ENCODE measurements at regions not wholly inside any gene's neighbourhood (a gene's known extent, or its start where the extent isn't known, plus 50 kb on each side); places are given as distances from the start of the nearest gene placed in this dataset.

GRCh38 chr6:169072127-169073042 is 181.3 kb downstream of the THBS2 start:
- Histone ChIP-seq H3K79me2 (ENCODE audit: low read depth) (no peaks in the 10 kb centered on the region), H3K4me2 (no peak overlapping the region), H4K20me1 (ENCODE audit: insufficient read depth) (no peaks in the 10 kb centered on the region), H3K9me2 (ENCODE audit: insufficient read depth) (no peaks in the 10 kb centered on the region), H2AFZ (no peak overlapping the region), H3K27ac (no peak overlapping the region), H3F3A (ENCODE audit: insufficient read depth, low read depth) (no peaks in the 10 kb centered on the region), H3K4me1 (replicated peaks; ENCODE audit: insufficient read depth) (no peaks in the 10 kb centered on the region), H3K27me3 (ENCODE audit: insufficient read depth, low read depth) (peaks cover 75% of the 10 kb centered on the region), H3K4me3 (no peak overlapping the region), H3K9me3 (ENCODE audit: insufficient read depth, low read depth) (no peaks in the 10 kb centered on the region), H3K36me3 (ENCODE audit: low read depth) (no peaks in the 10 kb centered on the region)
- intact Hi-C loops (cut with micrococcal nuclease; ENCODE audit: unreplicated experiment), result no loop called here
- ChIA-PET CTCF (no interaction called here), POLR2A (ENCODE audit: unreplicated experiment) (no interaction called here)
- BruUV-seq (replicated peaks), result no TSS peak
- DNase-seq, result no peak
- no peak for TF ChIP-seq CTCF (conservative IDR thresholded peaks at IDR 0.05)
- TF ChIP-seq EZH2 (IDR thresholded peaks at IDR 0.05; ENCODE audit: low read depth), result no peak

- ChIA-PET CTCF (no interaction called here), POLR2A (ENCODE audit: unreplicated experiment) (no interaction called here)
- no peaks in the 10 kb centered on the region for H3K9me2 ChIP-seq (ENCODE audit: insufficient read depth)
- no TSS peak for BruUV-seq (replicated peaks)
- intact Hi-C loops (cut with micrococcal nuclease; ENCODE audit: unreplicated experiment), result no loop called here
- H3K9me3 ChIP-seq (ENCODE audit: insufficient read depth, low read depth), result no peaks in the 10 kb centered on the region
- H4K20me1 ChIP-seq (ENCODE audit: insufficient read depth), result no peaks in the 10 kb centered on the region
- TF ChIP-seq EZH2 (IDR thresholded peaks at IDR 0.05; ENCODE audit: low read depth), result no peak
- no peak for TF ChIP-seq CTCF (conservative IDR thresholded peaks at IDR 0.05)
- no peak for DNase-seq
- no peaks in the 10 kb centered on the region for H3K79me2 ChIP-seq (ENCODE audit: low read depth)
- H3K36me3 ChIP-seq (ENCODE audit: low read depth), result no peaks in the 10 kb centered on the region
- H2AFZ ChIP-seq, result no peak overlapping the region
- no peak overlapping the region for H3K4me2 ChIP-seq
- no peak overlapping the region for H3K4me3 ChIP-seq
- no peaks in the 10 kb centered on the region for H3K4me1 ChIP-seq (replicated peaks; ENCODE audit: insufficient read depth)
- H3K27me3 ChIP-seq (ENCODE audit: insufficient read depth, low read depth), result peaks cover 70% of the 10 kb centered on the region
- no peak overlapping the region for H3K27ac ChIP-seq
- H3F3A ChIP-seq (ENCODE audit: insufficient read depth, low read depth), result no peaks in the 10 kb centered on the region
These were observed 182.3 kb downstream of the THBS2 start for GRCh38 chr6:169071394-169071793.

- TF ChIP-seq EZH2 (IDR thresholded peaks at IDR 0.05; ENCODE audit: low read depth), result no peak
- no peak for TF ChIP-seq CTCF (conservative IDR thresholded peaks at IDR 0.05)
- H4K20me1 ChIP-seq (ENCODE audit: insufficient read depth), result no peaks in the 10 kb centered on the region
- H3K36me3 ChIP-seq (ENCODE audit: low read depth), result no peaks in the 10 kb centered on the region
- CTCF ChIA-PET, result no interaction called here
- H3K27ac ChIP-seq, result no peak overlapping the region
- H3K79me2 ChIP-seq (ENCODE audit: low read depth), result no peaks in the 10 kb centered on the region
- no peak overlapping the region for H2AFZ ChIP-seq
- POLR2A ChIA-PET (ENCODE audit: unreplicated experiment), result no interaction called here
- no peak overlapping the region for H3K4me3 ChIP-seq
- DNase-seq, result peak; percentile 37 to 54
- peaks cover 70% of the 10 kb centered on the region for H3K27me3 ChIP-seq (ENCODE audit: insufficient read depth, low read depth)
- intact Hi-C loops (cut with micrococcal nuclease; ENCODE audit: unreplicated experiment), result no loop called here
- no peaks in the 10 kb centered on the region for H3K9me2 ChIP-seq (ENCODE audit: insufficient read depth)
- BruUV-seq (replicated peaks), result no TSS peak
- H3K9me3 ChIP-seq (ENCODE audit: insufficient read depth, low read depth), result no peaks in the 10 kb centered on the region
- no peaks in the 10 kb centered on the region for H3F3A ChIP-seq (ENCODE audit: insufficient read depth, low read depth)
- H3K4me1 ChIP-seq (replicated peaks; ENCODE audit: insufficient read depth), result no peaks in the 10 kb centered on the region
- no peak overlapping the region for H3K4me2 ChIP-seq
These were observed 183.0 kb downstream of the THBS2 start for GRCh38 chr6:169070506-169071176.
